OCI-LY1 (cell line): ENCODE measurements at regions not wholly inside any gene's neighbourhood (a gene's known extent, or its start where the extent isn't known, plus 50 kb on each side); places are given as distances from the start of the nearest gene placed in this dataset.

Experiments used
- EZH2 ChIP-seq: fragments of 200-600 bp; sonication (generic), shearing (Covaris generic); IDR thresholded peaks from 2 replicates; pipeline ENCODE4 v1.8.0; 2017; ENCODE audit warnings: borderline replicate concordance, mixed run types, mild to moderate bottlenecking, antibody characterized with exemption, low read length, moderate library complexity, mixed read lengths
- TF ChIP-seq, protein P1 (sequence below): fragments of 200-600 bp; sonication (generic), shearing (Covaris generic); IDR thresholded peaks from 2 replicates; pipeline ENCODE4 v1.5.1; 2017; ENCODE audit warnings: mild to moderate bottlenecking, antibody characterized with exemption, low read length, moderate library complexity, mixed read lengths

DNA sequence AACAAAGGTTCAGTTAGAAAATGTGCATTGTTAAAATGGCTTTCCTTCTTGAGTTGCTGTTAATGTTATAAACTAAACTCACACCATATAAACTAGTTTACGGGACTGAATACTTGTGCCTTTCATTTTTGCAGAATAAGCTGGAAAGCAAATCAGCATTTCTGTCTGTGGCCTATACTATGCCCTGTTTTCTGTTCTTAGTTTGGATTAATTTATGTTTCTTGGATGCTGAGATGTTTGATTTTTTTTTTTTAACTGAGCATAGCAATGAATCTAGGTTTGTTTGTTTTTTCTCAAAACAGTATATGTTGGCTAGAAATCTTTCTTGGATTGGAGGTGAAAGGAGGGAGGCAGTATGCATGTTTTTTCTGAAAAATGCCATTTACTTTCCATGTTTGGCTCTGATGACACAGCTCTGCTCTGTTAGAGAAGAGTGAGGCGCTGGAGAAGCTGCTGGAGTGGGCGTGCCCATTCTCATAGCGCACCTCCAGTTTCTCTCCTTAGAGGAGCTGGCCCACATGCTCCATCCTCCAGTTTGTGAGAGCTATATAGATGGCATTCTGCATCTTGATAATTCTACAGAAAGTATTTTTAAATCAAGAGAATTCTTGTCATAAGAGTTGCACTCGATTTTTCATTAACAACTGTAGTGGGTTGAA lies 423.6 kb upstream of the TPM1 start:
- TF ChIP-seq, protein P1, sequence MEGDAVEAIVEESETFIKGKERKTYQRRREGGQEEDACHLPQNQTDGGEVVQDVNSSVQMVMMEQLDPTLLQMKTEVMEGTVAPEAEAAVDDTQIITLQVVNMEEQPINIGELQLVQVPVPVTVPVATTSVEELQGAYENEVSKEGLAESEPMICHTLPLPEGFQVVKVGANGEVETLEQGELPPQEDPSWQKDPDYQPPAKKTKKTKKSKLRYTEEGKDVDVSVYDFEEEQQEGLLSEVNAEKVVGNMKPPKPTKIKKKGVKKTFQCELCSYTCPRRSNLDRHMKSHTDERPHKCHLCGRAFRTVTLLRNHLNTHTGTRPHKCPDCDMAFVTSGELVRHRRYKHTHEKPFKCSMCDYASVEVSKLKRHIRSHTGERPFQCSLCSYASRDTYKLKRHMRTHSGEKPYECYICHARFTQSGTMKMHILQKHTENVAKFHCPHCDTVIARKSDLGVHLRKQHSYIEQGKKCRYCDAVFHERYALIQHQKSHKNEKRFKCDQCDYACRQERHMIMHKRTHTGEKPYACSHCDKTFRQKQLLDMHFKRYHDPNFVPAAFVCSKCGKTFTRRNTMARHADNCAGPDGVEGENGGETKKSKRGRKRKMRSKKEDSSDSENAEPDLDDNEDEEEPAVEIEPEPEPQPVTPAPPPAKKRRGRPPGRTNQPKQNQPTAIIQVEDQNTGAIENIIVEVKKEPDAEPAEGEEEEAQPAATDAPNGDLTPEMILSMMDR = no peak
- TF ChIP-seq EZH2 = no peak
